Sciatic nerve (tissue), 2 donors: ENCODE measurements at regions not wholly inside any gene's neighbourhood (a gene's known extent, or its start where the extent isn't known, plus 50 kb on each side); places are given as distances from the start of the nearest gene placed in this dataset.

Experiments used
- ATAC-seq: fragments of 200-7000 bp; cut with Tn5 transposase; one replicate; pipeline ENCODE4 v1.9.1; 2020; ENCODE audit warnings: mild to moderate bottlenecking, moderate library complexity
- DNase-seq: peaks from one replicate; pipeline ENCODE4 v3.0.0-alpha.2; 2020; ENCODE audit warnings: low spot score
- intact Hi-C: fragments of 100-400 bp; cut with DNase I; formaldehyde crosslinking; loops from one replicate; pipeline ENCODE4 v1.14.2; 2022
- donor health status: DM: no; HTN: no; CAD: no.
- donor health status: DM: no; HTN: no; CAD: no.

- no peak for ATAC-seq
- no peak for DNase-seq
- intact Hi-C loops: no loop called here
Observed at GRCh38 chrX:69018416-69019072, 146.7 kb downstream of the PJA1 start.

DNA sequence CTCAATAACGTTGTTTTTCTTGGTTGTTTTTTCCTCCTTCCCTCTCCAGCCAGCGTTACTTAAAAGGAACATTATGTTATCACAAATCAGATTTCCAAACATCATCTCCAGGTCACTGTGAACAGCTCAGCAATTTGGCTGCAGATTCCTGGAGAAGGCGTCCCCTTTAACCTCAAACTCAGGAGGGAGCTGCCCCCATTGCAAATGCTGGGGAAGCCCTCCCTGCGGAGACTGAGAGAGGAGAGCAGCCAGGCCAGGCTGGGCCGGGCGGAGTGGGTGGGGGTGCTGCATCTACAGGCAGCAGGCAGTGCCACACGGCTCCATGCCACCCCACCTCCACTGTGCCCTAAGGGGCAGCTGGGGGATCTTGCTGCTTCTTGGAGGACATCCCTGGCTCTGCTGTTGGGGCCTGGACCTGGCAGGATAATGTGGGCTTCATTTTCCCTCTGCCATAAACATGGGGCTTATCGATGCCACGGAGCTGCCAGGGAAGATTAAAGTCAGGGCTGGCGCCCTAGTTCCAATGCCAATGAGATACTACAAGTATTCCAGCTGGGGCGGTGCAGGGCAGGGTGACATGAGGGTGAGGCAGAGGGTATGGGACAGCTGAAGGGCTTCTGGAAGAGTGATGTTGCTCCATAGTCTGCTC is 148.8 kb downstream of the PJA1 start:
- peak; percentile 80 for ATAC-seq
- intact Hi-C loops: no loop called here

GRCh38 chrX:69015564-69016292 is 149.5 kb downstream of the PJA1 start:
- ATAC-seq (peak; percentile 70), DNase-seq (no peak)
- intact Hi-C loops: no loop called here

More for the DNA sequence above, 148.8 kb downstream of the PJA1 start:
- no peak for DNase-seq

DNA sequence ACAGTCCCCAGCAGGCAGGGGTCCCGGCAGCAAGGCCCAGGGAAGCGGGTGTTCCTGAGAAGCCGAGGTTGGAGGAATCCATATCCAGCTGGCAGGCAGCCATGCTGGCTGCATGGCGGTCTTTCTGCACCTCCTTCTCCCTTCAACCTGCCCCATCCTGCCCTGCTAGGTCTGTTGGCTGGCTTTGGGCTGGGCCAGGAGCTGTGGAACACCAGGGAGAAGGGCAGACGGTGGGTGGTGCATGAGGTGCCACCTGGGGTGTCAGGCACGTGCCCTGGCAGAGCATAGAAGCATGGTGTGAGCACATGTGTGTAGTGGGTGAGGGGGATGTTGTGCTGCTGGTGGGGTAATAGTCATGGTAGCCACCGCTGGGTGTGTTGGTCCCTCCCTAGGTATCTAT is 150.1 kb downstream of the PJA1 start:
- peak; percentile 21 for ATAC-seq

GRCh38 chrX:69014200-69014599 is 151.1 kb downstream of the PJA1 start:
- ATAC-seq: no peak
- DNase-seq: no peak
- intact Hi-C loops: no loop called here

More for the DNA sequence above, 150.1 kb downstream of the PJA1 start:
- DNase-seq: no peak
- intact Hi-C loops: no loop called here

DNA sequence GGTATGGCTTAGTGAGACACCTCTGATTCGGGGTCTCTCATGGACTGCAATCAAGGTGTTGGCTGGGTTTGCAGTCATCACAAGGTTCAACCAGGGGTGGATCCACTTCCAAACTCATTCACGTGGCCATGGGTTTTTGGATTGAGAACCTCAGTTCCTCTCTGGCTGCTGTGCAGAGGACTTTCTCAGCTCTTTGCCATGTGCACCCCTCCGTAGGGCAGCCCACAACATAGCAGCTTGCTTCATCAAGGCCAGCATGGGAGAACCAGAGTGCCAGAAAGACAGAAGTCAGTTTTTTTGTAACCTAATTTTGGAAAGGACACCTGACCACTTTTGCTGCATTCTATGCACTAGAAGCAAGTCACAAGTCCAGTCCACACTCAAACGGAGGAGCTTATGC is 154.9 kb downstream of the PJA1 start:
- no peak for ATAC-seq
- DNase-seq: no peak
- intact Hi-C loops: no loop called here

DNA sequence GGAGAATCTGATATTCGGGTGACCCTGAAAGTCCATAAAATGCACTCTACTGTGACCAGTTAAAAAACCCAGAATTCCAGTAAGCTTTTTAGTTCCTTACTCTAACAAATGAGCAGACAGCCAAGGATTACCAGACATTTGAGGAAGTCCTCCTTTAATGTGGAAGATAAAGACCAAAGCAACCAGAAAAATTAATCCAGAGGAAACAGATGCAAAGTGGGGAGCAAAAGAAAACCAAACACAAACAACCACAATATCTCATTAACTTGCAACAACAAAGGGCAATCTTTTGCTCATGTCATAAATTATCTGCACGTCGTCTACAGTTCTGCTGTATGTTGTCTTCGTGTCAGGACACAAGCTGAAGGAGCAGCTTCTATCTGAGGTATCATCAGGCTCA is 164.4 kb downstream of the PJA1 start:
- DNase-seq (no peak), ATAC-seq (no peak)
- intact Hi-C loops: no loop called here

DNA sequence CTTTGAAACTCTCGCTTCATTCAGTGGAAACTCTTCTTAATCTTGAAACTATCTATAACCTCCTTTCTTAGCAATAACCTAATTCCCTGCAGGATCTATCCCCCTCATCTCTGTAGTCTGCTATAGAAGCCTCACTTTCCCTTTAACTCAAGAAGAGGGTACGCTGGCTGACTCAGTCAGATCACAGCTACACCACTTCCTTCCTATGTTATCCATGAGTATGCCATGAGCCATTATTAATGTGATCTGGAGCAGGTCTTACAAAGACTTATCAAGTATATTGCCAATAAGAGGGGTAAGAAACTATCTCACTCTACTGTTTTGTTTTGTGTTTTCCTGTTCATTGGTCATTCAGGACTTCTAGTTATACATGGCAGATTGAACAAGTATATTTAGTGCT is 165.3 kb downstream of the PJA1 start:
- ATAC-seq (no peak), DNase-seq (no peak)
- intact Hi-C loops: no loop called here

- intact Hi-C loops: no loop called here
- ATAC-seq (no peak), DNase-seq (no peak)
Observed at GRCh38 chrX:68999356-68999755, 165.9 kb downstream of the PJA1 start.

DNA sequence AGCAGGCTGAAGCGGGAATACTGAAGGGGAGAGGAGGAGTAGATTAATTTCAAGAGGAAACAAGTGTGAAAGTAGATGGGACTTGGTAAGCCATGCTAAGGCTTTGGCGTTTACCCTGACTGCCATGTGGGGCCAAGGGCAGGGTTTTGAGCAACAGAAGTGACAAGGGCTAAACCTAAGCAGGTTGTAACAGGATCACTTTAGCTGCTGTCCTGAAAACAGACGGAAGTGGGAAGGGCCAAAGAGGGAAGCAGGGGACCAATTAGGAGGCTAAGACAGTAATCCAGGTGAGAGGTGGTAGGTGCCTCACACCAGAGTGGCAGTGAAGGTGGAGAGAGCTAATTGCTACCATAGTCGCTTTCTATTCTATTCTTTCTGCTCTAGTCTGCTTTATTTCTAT is 166.5 kb downstream of the PJA1 start:
- intact Hi-C loops: no loop called here
- ATAC-seq (no peak), DNase-seq (no peak)

DNA sequence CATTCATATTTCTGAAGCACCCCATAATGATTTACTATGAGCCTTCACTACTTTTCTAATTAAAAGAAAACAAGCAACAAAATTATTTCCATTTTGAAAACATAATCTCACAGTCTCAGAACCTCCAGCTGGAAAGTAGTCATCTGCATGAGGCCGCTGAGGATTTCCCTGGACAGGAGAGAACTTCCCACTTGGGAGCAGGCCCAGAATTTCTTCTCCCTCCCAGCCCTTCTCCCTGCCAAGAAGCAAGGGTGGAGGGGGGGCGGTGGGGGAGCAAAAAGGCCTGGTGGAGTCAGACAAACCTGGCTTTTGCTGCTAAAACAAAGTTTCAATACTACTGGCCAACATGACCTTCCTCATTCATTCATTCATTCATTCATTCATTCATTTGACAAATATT is 167.3 kb downstream of the PJA1 start:
- intact Hi-C loops: no loop called here
- ATAC-seq (peak; percentile 69), DNase-seq (no peak)

- ATAC-seq: no peak
- intact Hi-C loops: no loop called here
- no peak for DNase-seq
Observed at GRCh38 chrX:68997511-68997910, 167.7 kb downstream of the PJA1 start.

GRCh38 chrX:68995780-68996551 is 167.1 kb downstream of the EFNB1 start:
- intact Hi-C loops: no loop called here
- no peak for DNase-seq
- peak; percentile 86 for ATAC-seq

- no peak for DNase-seq
- intact Hi-C loops: no loop called here
- no peak for ATAC-seq
Observed at GRCh38 chrX:68995386-68995779, 166.6 kb downstream of the EFNB1 start.

GRCh38 chrX:68994891-68995255 is 166.1 kb downstream of the EFNB1 start:
- ATAC-seq (no peak), DNase-seq (no peak)
- intact Hi-C loops: no loop called here

DNA sequence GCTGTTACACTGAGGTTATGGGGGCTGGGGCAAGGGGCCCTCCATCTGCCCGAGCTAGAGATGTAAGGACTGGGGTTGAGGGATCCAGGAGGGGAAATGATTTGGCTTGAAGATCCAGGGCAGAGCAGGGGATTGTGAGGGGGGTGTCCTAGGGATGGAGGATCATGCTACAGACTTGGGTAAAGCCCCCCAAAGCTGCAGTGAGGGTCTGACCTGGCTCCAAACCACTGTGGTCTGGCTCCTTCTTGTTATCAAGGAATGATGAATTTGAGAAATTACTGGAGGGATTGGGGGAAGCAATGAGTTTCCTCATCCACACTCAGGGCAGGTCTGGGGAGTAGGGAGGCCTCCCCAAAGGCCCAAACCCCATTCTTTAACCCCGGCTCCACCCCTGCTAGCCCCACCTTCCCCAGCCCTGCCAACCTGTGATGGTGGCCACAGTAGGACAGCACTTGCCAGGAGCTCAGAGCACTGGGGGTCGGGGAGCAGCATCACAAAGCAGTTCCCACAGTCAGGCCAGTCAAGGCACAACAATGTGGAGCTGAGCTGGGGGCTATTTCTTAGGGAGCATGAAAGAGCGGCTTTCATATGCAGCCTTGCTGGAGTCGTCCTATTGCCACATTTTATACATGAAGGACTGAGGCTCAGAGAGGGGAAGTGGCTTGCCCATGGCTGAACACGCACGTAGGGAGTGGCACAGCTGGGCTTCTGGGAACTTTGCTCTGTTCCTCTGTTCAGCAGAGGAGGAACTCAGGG is 165.5 kb downstream of the EFNB1 start:
- DNase-seq (no peak), ATAC-seq (no peak)
- intact Hi-C loops: no loop called here

DNA sequence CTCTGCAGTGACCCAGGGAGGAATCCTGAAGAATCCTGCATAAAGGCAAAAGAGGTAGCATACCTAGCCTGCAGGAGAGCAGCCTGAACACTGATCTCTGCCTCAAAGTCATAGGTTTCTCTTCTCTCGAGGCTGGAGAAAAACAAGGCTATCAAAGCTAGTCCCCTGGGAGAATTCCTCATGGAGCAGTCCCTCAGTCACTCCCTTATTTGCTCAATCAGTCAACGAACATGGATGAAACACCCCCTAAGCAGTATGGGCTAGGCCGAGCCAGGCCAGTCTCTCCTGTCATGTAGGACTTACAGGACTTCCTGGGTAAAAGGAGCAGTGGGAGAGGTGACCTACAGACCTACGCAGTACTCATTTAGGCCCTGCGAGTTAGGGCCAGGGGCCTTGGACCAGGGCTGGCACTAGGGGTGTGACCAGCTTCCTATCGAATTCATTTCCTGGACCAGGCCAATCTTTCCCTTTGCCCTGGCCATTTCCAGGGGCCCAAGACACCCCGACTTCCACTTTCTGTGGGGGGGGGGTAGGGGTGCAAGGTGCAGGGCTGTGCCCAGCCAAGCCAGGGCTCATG is 164.1 kb downstream of the EFNB1 start:
- ATAC-seq (no peak), DNase-seq (no peak)
- intact Hi-C loops: no loop called here

GRCh38 chrX:68991691-68992345 is 163.0 kb downstream of the EFNB1 start:
- no peak for DNase-seq
- intact Hi-C loops: no loop called here
- ATAC-seq: no peak
